PC-3 (cell line): ENCODE measurements at regions not wholly inside any gene's neighbourhood (a gene's known extent, or its start where the extent isn't known, plus 50 kb on each side); places are given as distances from the start of the nearest gene placed in this dataset.

ENCODE experiments used
- EZH2 ChIP-seq: fragments of 300-600 bp; sonication (generic); IDR thresholded peaks from one replicate; pipeline ENCODE4 v1.6.1; 2017; ENCODE audit warnings: antibody characterized with exemption, mild to moderate bottlenecking, low read length; ENCODE audit not compliant: unreplicated experiment
- EZH2phosphoT487 ChIP-seq: fragments of 300-600 bp; sonication (generic); IDR thresholded peaks from 2 replicates; pipeline ENCODE4 v1.6.1; 2018; ENCODE audit warnings: mild to moderate bottlenecking, antibody characterized with exemption, low read length, borderline replicate concordance

GRCh38 chr14:89477391-89477790, 60.4 kb upstream of the FOXN3 start:
- no peak for TF ChIP-seq EZH2
- no peak for TF ChIP-seq EZH2phosphoT487
